Stimulated activated CD8-positive, alpha-beta memory T cell treated with anti-CD3 and anti-CD28 coated beads, Interleukin-12 subunit alpha, Interleukin-12 subunit beta, amount 100 ng/mL, for 4 hours (primary cell): ENCODE measurements at regions not wholly inside any gene's neighbourhood (a gene's known extent, or its start where the extent isn't known, plus 50 kb on each side); places are given as distances from the start of the nearest gene placed in this dataset.
"Not testable (repeated sequence)": the region's sequence is repeated elsewhere in the genome, so short reads cannot be mapped to it uniquely, and the experiment has no call there.

Experiments
- DNase-seq: peaks from one replicate; pipeline ENCODE4 v3.0.0-alpha.2; 2020; ENCODE audit warnings: low read depth

- no peak for DNase-seq
Observed at GRCh38 chr6:1445650-1446330, 56.4 kb downstream of the FOXF2 start.

DNA sequence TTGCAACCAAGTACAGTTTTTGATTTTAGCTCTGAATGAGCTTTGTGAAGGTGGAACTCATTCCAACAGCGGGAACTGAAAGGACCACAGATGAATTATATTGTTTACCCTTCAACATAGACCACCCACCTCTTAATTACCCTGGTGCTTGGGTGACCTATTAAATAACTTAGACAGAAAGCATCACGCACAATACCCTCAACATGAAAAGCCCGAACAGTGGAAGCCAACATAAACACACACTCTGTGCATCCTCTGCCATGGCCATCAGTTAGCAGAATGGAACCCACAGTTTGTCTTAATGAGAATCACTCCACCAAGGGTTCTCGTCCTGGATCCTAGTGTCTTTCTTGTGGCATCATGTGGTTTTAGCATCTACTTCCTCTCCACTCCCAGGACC is 60.5 kb downstream of the FOXF2 start:
- DNase-seq = no peak

DNA sequence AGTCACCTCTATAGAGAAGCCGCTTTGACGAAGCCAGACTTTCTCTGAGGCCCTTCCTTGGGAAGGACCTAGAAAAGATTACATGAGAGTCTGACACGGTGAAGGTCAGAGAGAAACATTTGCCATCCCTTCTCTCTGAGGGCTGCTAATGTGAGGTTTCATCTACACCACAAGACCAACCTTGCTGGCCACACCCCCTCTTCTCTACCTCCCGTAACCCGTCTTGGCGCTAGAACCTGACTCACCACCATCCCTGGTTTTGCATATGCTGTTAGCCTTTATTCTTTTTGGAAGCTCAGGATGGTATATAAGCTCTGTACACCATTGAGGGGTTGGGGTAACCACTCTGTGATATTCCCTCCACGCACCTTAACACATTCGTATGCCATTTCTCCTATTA is 63.6 kb downstream of the FOXF2 start:
- DNase-seq = no peak

DNA sequence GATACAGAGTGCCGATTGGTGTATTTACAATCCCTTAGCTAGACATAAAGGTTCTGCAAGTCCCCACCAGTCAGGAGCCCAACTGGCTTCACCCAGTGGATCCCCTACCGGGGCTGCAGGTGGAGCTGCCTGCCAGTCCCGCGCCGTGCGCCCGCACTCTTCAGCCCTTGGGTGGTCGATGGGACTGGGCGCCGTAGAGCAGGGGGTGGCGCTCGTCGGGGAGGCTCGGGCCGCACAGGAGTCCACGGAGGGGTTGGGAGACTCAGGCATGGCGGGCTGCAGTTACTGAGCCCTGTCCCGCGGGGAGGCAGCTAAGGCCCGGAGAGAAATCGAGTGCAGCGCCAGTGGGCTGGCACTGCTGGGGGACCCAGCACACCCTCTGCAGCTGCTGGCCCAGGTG is 67.4 kb downstream of the FOXF2 start:
- DNase-seq = not testable (repeated sequence)

DNA sequence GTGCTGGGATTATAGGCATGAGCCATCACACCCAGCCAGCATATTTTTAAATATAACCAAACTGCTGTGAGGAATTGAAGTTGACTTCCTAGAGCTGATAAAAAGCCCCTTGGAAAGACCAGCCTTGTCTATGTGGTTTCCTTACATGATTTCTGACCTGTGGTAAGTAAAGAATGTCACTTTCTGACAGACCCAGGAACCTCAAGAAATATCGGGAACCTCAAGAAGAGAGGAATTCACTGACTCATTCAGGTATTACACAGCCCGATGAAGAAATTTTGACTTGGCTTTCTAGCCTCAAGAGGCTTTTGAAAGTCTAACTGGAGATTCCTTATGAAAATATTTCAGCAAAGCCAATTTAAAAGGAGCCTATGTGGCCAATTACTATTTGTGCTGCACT is 71.8 kb downstream of the FOXF2 start:
- no peak for DNase-seq

GRCh38 chr6:1461736-1462135 is 72.4 kb downstream of the FOXF2 start:
- no peak for DNase-seq

- DNase-seq = no peak
Observed at GRCh38 chr6:1463275-1463674, 73.9 kb downstream of the FOXF2 start.

- no peak for DNase-seq
Observed at GRCh38 chr6:1463751-1464426, 74.5 kb downstream of the FOXF2 start.

- no peak for DNase-seq
Observed at GRCh38 chr6:1464781-1465370, 75.5 kb downstream of the FOXF2 start.

- no peak for DNase-seq
Observed at GRCh38 chr6:1468126-1468525, 78.8 kb downstream of the FOXF2 start.

DNA sequence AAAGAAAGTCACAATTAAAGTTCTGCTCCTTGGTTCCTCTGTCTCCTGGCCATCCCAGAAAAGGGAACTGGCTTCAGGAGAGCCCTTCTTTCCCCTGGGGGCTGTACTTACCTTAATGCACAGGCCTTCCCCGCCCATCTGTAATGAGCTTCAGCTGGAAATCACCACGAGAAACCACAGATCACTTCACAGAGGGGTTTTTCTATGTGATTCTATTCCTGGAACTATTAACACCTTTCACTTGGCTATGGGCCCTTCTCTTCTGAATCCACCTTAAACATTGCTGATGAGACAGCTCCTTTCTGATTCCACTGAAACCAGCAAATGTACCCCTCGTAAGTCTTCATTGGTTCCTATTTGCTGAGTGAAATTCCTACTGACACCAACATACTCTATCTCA is 80.7 kb downstream of the FOXF2 start:
- no peak for DNase-seq

DNA sequence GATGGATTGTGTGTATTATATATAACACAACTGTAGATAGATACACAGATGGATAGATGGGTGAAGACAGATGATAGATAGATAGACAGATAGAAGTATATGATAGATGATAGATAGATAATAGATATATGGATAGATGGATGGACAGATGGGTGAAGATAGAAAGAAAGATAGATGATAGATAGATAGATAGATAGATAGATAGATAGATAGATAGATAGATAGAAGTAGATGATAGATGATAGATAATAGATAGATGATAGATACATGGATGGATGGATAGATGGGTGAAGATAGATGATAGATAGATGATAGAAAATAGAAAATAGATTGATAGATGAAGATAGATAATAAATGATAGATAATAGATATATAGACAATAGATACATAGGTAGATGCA is 83.3 kb downstream of the FOXF2 start:
- no peak for DNase-seq

DNA sequence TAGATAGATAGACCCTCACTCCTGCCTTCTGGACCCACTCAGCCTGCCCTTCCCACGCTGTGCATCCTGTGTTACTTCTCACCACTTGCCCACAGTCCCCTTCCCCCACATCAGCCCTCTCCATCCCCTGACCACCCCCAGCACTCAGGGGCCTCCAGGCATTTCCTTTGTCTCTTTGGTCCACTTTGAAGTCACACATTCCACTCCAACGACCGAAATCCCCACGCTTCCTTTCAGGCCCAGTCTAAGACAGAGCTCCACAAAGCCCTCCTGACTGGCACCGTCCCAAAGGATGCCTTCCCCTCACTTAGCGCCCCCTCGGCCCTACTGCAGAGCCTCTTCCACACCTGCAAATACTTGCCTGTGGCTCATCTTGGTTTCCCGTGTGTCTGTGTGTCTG is 83.8 kb downstream of the FOXF2 start:
- no peak for DNase-seq

GRCh38 chr6:1473598-1473997 is 84.2 kb downstream of the FOXF2 start:
- DNase-seq = no peak

DNA sequence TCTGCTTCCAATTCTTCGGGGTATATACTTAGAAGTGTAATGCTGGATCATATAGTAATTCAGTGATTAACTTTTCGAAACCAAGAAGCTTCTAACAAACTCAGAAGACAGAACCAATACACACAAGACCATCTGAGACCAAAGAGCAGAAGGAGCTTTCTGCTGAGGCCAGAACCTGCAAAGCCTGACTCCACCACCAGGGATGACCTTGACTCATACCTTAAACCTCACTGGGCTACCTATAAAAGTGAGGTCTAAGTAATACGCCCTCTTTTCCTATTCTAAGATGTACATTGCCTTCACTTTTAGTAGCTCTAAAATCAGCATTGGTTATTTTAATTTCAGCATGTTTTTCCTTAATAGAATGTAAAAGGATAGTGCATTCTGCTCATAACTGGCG is 84.8 kb downstream of the FOXF2 start:
- no peak for DNase-seq

DNA sequence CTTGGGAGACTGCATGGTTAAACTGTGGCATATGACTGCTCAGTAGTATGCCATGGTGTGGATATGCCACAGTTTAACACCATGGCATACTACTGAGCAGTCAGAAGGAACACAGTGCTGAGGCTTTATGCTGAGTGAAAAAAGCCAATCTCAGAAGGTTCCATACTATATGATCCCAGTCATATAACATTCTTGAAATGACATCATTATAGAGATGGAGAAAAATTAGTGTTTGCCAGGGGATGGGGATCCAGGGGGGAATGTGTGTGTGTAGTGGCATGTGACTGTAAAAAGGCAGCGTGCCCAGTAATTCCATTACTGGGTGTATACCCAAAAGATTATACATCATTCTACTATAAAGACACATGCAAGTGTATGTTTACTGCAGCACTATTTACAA is 85.8 kb downstream of the FOXF2 start:
- no peak for DNase-seq

DNA sequence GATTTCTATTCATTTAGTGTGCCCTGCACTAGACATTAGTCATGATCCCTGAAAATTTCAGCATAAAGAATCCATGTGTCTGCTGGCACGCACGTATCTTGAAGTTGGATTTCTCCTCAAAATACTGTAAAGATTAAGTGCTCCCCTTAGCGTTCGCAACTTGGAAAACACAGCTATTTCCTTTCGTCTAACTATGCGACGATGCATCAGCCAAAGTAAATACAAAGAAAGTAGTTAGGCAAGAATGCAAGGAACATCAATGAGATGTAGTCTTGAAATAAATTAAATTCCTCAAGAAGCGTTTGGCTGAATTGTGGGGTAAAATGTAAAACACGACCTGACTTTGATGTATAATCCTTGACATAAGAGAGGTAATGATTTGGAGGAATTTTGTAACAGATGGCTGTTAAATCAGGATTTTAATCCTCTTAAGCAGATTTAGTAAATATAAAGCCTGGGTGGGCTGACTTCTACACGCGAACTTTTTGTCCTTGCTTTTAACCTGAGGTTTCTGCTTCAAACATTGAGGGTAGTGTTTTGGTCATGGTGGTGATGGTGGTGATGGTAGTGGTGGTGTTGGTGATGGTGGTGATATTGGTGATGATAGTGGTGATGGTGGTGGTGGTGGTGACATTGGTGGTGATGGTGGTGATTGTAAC is 88.2 kb downstream of the FOXF2 start:
- no peak for DNase-seq

DNA sequence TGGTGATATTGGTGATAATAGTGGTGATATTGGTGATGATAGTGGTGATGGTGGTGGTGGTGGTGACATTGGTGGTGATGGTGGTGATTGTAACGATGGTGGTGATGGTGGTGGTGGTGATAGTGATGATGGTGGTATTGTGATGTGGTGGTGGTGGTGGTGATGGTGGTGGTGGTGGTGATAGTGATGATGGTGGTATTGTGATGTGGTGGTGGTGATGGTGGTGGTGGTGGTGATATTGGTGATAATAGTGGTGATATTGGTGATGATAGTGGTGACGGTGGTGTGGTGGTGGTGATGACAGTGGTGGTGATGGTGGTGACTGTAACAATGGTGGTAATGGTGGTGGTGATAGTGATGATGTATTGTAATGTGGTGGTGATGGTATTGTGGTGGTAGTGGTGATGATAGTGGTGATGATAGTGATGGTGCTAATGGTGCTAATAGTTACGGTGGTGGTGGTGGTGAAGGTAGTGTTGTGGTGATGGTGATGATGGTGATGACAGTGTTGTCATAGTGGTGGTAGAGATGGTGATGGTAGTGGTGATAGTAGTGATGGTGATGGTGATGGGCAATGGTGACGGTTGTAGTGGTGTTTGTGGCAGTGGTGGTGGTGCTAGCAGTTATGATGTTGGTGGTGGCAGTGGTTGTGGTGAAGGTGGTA is 88.9 kb downstream of the FOXF2 start:
- not testable (repeated sequence) for DNase-seq

GRCh38 chr6:1479095-1479494 is 89.7 kb downstream of the FOXF2 start:
- no peak for DNase-seq

- DNase-seq = no peak
Observed at GRCh38 chr6:1479601-1480221, 90.3 kb downstream of the FOXF2 start.

DNA sequence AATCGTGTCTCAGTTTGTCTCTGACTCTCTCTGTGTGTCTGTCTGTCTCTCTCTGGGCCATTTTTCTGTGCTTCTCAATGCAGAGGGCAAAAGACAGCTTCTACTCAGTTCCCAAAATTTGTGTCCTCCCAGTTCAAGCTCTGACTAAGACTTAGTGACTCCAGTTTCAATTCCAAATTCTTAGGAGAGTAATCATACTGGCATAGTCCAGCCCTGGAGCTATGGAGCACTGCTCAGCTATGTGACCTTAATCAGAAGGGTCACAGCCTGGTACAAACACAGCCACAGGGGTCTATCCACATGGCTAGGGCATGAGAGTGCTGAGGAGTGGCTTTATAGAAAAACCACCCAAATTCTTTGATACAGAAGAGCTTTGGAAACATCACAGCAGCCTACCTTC is 91.9 kb downstream of the FOXF2 start:
- no peak for DNase-seq
